Cardiac muscle cell (in vitro differentiated cells and primary cell): ENCODE measurements at regions not wholly inside any gene's neighbourhood (a gene's known extent, or its start where the extent isn't known, plus 50 kb on each side); places are given as distances from the start of the nearest gene placed in this dataset.

Experiments used
- DNase-seq, 2 donors: peaks; one replicate each; pipeline versions ENCODE4 v3.0.0 to v3.0.0-alpha.2; 2010 to 2017; ENCODE audit warnings: low read depth in 1 of 2, low spot score in 1 of 2
- H3K27ac ChIP-seq: fragments of 200-600 bp; sonication (generic); 2 replicates; pipeline ENCODE4 v1.5.1; 2016
- H3K27me3 ChIP-seq: fragments of 200-600 bp; sonication (generic); 2 replicates; pipeline ENCODE4 v1.6.0; 2016; ENCODE audit warnings: control low read depth
- H3K36me3 ChIP-seq: fragments of 200-600 bp; sonication (generic); 2 replicates; pipeline ENCODE4 v1.5.1; 2016; ENCODE audit warnings: control low read depth
- H3K4me1 ChIP-seq: fragments of 200-600 bp; sonication (generic); 2 replicates; pipeline ENCODE4 v1.8.1; 2017; ENCODE audit warnings: low read depth, mild to moderate bottlenecking, mixed run types
- H3K4me3 ChIP-seq: fragments of 200-600 bp; sonication (generic); 2 replicates; pipeline ENCODE4 v1.5.1; 2016; ENCODE audit warnings: mild to moderate bottlenecking
- H3K9me3 ChIP-seq: fragments of 200-600 bp; sonication (generic); 2 replicates; pipeline ENCODE4 v1.5.1; 2017; ENCODE audit warnings: low read depth, mild to moderate bottlenecking, control low read depth
- TF ChIP-seq, protein P1 (sequence below): IDR thresholded peaks from 2 replicates; pipeline ENCODE4 v1.5.1; 2012; ENCODE audit warnings: low read depth, mild to moderate bottlenecking, low read length

DNA sequence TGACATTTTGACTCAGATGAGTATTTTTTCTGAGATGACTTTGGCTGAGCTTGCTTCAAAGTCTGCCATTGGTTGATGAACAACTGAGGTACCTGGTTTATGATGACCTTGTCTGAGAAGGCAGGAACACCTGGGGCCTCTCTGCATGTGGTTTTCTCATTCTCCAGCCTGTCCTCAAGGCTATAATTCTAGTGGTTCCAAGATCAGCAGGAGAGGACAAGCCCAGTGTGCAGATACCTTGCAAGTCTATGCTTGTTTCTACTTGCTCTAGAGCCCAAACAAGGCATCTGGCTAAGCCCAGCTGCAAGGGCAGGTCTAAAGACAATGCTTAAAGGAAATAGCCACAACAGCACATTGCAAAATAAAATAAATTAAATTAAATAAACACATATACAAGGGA is 1100.0 kb downstream of the NLGN4Y start:
- H3K27ac ChIP-seq = no peak overlapping the region
- H3K4me1 ChIP-seq = no peaks in the 10 kb centered on the region
- TF ChIP-seq, protein P1, sequence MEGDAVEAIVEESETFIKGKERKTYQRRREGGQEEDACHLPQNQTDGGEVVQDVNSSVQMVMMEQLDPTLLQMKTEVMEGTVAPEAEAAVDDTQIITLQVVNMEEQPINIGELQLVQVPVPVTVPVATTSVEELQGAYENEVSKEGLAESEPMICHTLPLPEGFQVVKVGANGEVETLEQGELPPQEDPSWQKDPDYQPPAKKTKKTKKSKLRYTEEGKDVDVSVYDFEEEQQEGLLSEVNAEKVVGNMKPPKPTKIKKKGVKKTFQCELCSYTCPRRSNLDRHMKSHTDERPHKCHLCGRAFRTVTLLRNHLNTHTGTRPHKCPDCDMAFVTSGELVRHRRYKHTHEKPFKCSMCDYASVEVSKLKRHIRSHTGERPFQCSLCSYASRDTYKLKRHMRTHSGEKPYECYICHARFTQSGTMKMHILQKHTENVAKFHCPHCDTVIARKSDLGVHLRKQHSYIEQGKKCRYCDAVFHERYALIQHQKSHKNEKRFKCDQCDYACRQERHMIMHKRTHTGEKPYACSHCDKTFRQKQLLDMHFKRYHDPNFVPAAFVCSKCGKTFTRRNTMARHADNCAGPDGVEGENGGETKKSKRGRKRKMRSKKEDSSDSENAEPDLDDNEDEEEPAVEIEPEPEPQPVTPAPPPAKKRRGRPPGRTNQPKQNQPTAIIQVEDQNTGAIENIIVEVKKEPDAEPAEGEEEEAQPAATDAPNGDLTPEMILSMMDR = no peak
- no peak for DNase-seq
- H3K36me3 ChIP-seq = no peaks in the 10 kb centered on the region
- H3K27me3 ChIP-seq = no peaks in the 10 kb centered on the region
- H3K4me3 ChIP-seq = no peak overlapping the region
- no peaks in the 10 kb centered on the region for H3K9me3 ChIP-seq

GRCh38 chrY:15624928-15625327 is 1100.6 kb downstream of the NLGN4Y start:
- no peaks in the 10 kb centered on the region for H3K36me3 ChIP-seq
- H3K27ac ChIP-seq = no peak overlapping the region
- H3K4me1 ChIP-seq = no peaks in the 10 kb centered on the region
- H3K4me3 ChIP-seq = no peak overlapping the region
- no peaks in the 10 kb centered on the region for H3K9me3 ChIP-seq
- no peaks in the 10 kb centered on the region for H3K27me3 ChIP-seq
- DNase-seq = no peak
- TF ChIP-seq, protein P1 = no peak

GRCh38 chrY:15648198-15648597 is 1123.9 kb downstream of the NLGN4Y start:
- DNase-seq = no peak
- no peak overlapping the region for H3K4me3 ChIP-seq
- TF ChIP-seq, protein P1 = no peak

DNA sequence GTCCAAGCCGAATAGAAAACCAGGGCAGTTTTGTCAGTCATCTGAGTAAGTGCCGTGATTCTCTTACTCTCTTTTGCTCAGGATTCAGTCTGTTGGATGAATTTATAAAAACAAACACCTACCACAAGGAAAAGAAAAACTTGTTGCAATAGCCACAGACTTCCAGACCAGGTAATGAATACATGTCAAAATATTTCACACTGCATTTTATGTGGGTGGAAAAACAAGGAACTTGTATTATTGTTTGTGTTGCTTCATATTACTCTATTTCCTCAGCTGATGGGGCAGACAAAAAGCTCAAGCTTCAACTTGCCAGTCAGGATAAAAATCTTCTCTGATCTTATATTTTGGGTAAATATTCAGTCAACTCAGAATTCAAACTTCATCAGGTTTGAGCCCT is 1125.7 kb downstream of the NLGN4Y start:
- Histone ChIP-seq H3K4me1 (no peaks in the 10 kb centered on the region), H3K27me3 (no peaks in the 10 kb centered on the region), H3K27ac (no peak overlapping the region), H3K4me3 (no peak overlapping the region), H3K9me3 (no peaks in the 10 kb centered on the region), H3K36me3 (no peaks in the 10 kb centered on the region)
- DNase-seq = no peak
- TF ChIP-seq, protein P1 = no peak

More at GRCh38 chrY:15648198-15648597, 1123.9 kb downstream of the NLGN4Y start:
- H3K4me1 ChIP-seq = no peaks in the 10 kb centered on the region
- H3K9me3 ChIP-seq = no peaks in the 10 kb centered on the region
- H3K36me3 ChIP-seq = no peaks in the 10 kb centered on the region
- no peak overlapping the region for H3K27ac ChIP-seq
- H3K27me3 ChIP-seq = no peaks in the 10 kb centered on the region

DNA sequence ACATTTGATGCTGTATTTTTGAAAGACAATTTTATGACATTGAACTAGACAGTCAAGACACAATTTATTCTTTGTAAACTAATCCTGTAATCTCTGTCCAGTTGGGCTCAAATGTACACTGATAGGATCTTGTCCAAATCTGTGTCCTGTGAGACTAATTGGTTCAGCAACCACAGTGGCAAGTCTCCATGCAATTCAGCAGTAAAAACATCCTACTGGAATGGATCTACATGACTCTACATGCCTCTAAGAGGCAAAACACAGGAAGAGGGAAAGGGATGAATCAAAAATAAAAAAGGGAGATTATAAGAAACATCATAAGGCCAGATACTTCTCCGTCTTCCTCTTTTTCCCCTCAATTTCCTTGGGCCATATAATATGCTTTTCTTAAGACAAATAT is 1164.2 kb downstream of the NLGN4Y start:
- H3K27ac ChIP-seq = no peak overlapping the region
- H3K4me3 ChIP-seq = no peak overlapping the region
- TF ChIP-seq, protein P1 = no peak
- DNase-seq = no peak
- no peaks in the 10 kb centered on the region for H3K9me3 ChIP-seq
- no peaks in the 10 kb centered on the region for H3K4me1 ChIP-seq
- no peaks in the 10 kb centered on the region for H3K27me3 ChIP-seq
- no peaks in the 10 kb centered on the region for H3K36me3 ChIP-seq

DNA sequence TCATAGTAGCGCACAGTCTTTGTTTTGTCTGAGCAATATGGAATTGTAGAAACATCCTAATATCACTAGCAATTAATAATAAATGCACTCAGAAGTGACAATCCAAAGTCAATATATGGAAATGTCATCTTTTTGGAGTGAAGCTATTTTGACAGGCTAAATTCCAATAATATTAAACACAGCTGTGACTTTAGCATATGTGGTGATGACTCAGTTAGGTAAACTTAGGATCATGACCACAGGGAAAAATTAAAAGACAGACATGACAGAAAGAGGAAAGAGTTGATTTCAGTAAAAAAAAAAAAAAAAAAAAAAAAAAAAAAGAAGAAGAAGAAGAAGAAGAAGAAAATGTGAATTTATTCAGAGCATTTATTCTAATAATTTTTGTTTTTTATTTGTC is 1165.7 kb downstream of the NLGN4Y start:
- Histone ChIP-seq H3K27ac (no peak overlapping the region), H3K4me1 (no peaks in the 10 kb centered on the region), H3K9me3 (no peaks in the 10 kb centered on the region), H3K4me3 (no peak overlapping the region), H3K27me3 (no peaks in the 10 kb centered on the region), H3K36me3 (no peaks in the 10 kb centered on the region)
- no peak for DNase-seq
- TF ChIP-seq, protein P1 = no peak
